WTC11 (cell line): ENCODE measurements at regions not wholly inside any gene's neighbourhood (a gene's known extent, or its start where the extent isn't known, plus 50 kb on each side); places are given as distances from the start of the nearest gene placed in this dataset.

Experiments
- ATAC-seq: fragments of 200-7000 bp; cut with Tn5 transposase; 2 replicates; pipeline ENCODE4 v1.10.0; 2021; ENCODE audit warnings: mild to moderate bottlenecking, moderate library complexity
- CTCF ChIA-PET: fragments of 300-600 bp; sonication (Branson Sonifier 250); formaldehyde crosslinking; loops from one replicate; lab custom pipeline; 2021; ENCODE audit warnings: antibody characterized with exemption; lab: Charles Lee
- POLR2A ChIA-PET: fragments of 350-600 bp; sonication (Branson Sonifier 250); formaldehyde crosslinking; loops from one replicate; lab custom pipeline; 2021; ENCODE audit warnings: antibody characterized with exemption; lab: Charles Lee
- DNase-seq: peaks from one replicate; pipeline ENCODE4 v3.0.0; 2021; ENCODE audit warnings: low spot score
- H3K27ac Mint-ChIP-seq: 2 replicates; pipeline ENCODE4 v1.8.0; 2021; ENCODE audit warnings: mixed read lengths
- H3K27me3 Mint-ChIP-seq: 2 replicates; pipeline ENCODE4 v1.8.0; 2021; ENCODE audit warnings: low read depth, mild to moderate bottlenecking, moderate library complexity, mixed read lengths
- H3K36me3 Mint-ChIP-seq: 2 replicates; pipeline ENCODE4 v1.8.0; 2021; ENCODE audit warnings: mixed read lengths
- H3K4me1 Mint-ChIP-seq: 2 replicates; pipeline ENCODE4 v1.8.0; 2022; ENCODE audit warnings: mixed read lengths
- H3K4me3 Mint-ChIP-seq: 2 replicates; pipeline ENCODE4 v1.8.0; 2021; ENCODE audit warnings: mild to moderate bottlenecking, moderate library complexity, mixed read lengths
- H3K9me3 Mint-ChIP-seq: 2 replicates; pipeline ENCODE4 v1.8.0; 2021; ENCODE audit warnings: mixed read lengths
- ELF4 ChIP-seq: sonication (generic); formaldehyde crosslinking; IDR thresholded peaks from 2 replicates; pipeline ENCODE4 v1.8.1; 2022; ENCODE audit warnings: low read depth, mild to moderate bottlenecking, moderate library complexity, missing genetic modification reagents
- ETV6 ChIP-seq: sonication (generic); formaldehyde crosslinking; IDR thresholded peaks from 2 replicates; pipeline ENCODE4 v1.8.1; 2022; ENCODE audit warnings: mild to moderate bottlenecking, missing genetic modification reagents
- FOXJ3 ChIP-seq: sonication (generic); formaldehyde crosslinking; IDR thresholded peaks from 2 replicates; pipeline ENCODE4 v1.9.0; 2021; ENCODE audit warnings: missing genetic modification reagents, mild to moderate bottlenecking, borderline replicate concordance
- MXD4 ChIP-seq: fragments of 250-450 bp; sonication (Bioruptor Pico); IDR thresholded peaks from 2 replicates; pipeline ENCODE4 v1.8.0; 2021; ENCODE audit warnings: mild to moderate bottlenecking, moderate library complexity, borderline replicate concordance
- NFATC4 ChIP-seq: fragments of 250-450 bp; sonication (Bioruptor Pico); IDR thresholded peaks from 2 replicates; pipeline ENCODE4 v1.9.0; 2021; ENCODE audit warnings: mild to moderate bottlenecking
- NR3C1 ChIP-seq: sonication (generic); formaldehyde crosslinking; conservative IDR thresholded peaks from 2 replicates; pipeline ENCODE4 v1.8.1; 2023; ENCODE audit warnings: low read depth, mild to moderate bottlenecking, missing genetic modification reagents
- PRRX2 ChIP-seq: fragments of 250-450 bp; sonication (Bioruptor Pico); IDR thresholded peaks from 2 replicates; pipeline ENCODE4 v1.8.0; 2021; ENCODE audit warnings: mild to moderate bottlenecking
- SP1 ChIP-seq: sonication (generic); formaldehyde crosslinking; conservative IDR thresholded peaks from 2 replicates; pipeline ENCODE4 v1.8.1; 2022; ENCODE audit warnings: missing genetic modification reagents
- TEAD1 ChIP-seq: sonication (generic); formaldehyde crosslinking; IDR thresholded peaks from 2 replicates; pipeline ENCODE4 v1.8.0; 2022; ENCODE audit warnings: mild to moderate bottlenecking, missing genetic modification reagents
- ZBTB21 ChIP-seq: sonication (generic); formaldehyde crosslinking; IDR thresholded peaks from 2 replicates; pipeline ENCODE4 v1.8.1; 2023; ENCODE audit warnings: mild to moderate bottlenecking, missing genetic modification reagents, borderline replicate concordance
- ZNF121 ChIP-seq: sonication (generic); formaldehyde crosslinking; IDR thresholded peaks from 2 replicates; pipeline ENCODE4 v1.8.0; 2023; ENCODE audit warnings: missing genetic modification reagents
- ZNF138 ChIP-seq: sonication (generic); formaldehyde crosslinking; conservative IDR thresholded peaks from 2 replicates; pipeline ENCODE4 v1.8.1; 2022; ENCODE audit warnings: mild to moderate bottlenecking, moderate library complexity, missing genetic modification reagents
- ZNF232 ChIP-seq: sonication (generic); formaldehyde crosslinking; IDR thresholded peaks from 2 replicates; pipeline ENCODE4 v1.8.0; 2022; ENCODE audit warnings: mild to moderate bottlenecking, missing genetic modification reagents
- ZNF423 ChIP-seq: fragments of 250-450 bp; sonication (Bioruptor Pico); IDR thresholded peaks from 2 replicates; pipeline ENCODE4 v2.1.2; 2022; ENCODE audit warnings: mild to moderate bottlenecking, moderate library complexity
- TF ChIP-seq, protein P1 (sequence below): sonication (generic); formaldehyde crosslinking; IDR thresholded peaks from 2 replicates; pipeline ENCODE4 v1.8.0; 2022; ENCODE audit warnings: mild to moderate bottlenecking, missing genetic modification reagents
- TF ChIP-seq, protein P2 (sequence below): sonication (generic); formaldehyde crosslinking; IDR thresholded peaks from 2 replicates; pipeline ENCODE4 v1.8.0; 2023; ENCODE audit warnings: mild to moderate bottlenecking, missing genetic modification reagents
- TF ChIP-seq, protein P3 (sequence below): fragments of 250-450 bp; sonication (Bioruptor Pico); IDR thresholded peaks from 2 replicates; pipeline ENCODE4 v1.9.0; 2021; ENCODE audit warnings: mild to moderate bottlenecking
- TF ChIP-seq, protein P4 (sequence below): fragments of 250-450 bp; sonication (Bioruptor Pico); IDR thresholded peaks from 2 replicates; pipeline ENCODE4 v1.9.0; 2021; ENCODE audit warnings: mild to moderate bottlenecking
- TF ChIP-seq, protein P5 (sequence below): sonication (generic); formaldehyde crosslinking; IDR thresholded peaks from 2 replicates; pipeline ENCODE4 v1.8.1; 2022; ENCODE audit warnings: missing genetic modification reagents, borderline replicate concordance

DNA sequence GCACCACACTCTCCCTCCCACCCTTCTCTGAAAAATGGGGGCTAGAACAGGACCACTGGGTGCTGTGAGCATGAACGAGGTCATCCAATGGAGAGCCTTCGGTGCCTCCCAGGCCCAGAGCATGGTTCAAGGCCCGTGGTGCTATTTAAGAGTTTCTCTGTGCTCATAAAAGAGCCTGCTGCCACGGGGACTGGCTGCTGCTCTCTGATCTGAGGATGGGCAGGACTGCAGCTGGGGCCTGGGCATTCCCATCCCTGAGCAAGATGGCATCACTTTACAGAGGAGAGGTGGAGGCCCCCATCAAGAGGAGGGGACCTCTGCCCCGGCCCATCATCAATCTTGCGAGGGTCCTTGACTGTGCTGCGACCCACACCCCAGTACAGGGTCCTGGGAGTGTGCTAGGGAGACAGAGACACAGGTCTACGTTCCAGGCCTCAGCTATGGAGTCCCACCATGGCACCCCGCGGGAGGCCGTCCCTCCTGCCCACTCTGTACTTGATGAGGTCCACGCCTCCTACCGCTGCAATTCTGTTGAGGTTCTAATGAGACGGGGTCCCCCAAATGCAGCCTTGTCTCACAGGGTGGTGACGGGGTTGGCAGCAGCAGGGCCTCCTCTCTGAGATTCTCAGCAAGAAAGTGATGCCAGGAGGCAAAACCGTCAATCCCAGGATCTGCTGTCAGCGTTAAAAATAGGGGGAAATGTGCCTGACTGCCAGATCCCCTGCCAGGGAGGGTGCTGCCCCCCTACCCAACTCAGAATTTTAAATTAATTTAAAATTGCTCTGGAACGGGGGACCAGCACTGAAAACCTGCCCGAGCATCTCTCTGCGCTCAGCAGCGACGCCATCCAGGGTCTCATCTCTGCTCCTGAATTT is 405.4 kb downstream of the SHANK2 start:
- H3K36me3 Mint-ChIP-seq: no peaks in the 10 kb centered on the region
- peaks cover 4% of the 10 kb centered on the region for H3K4me1 Mint-ChIP-seq
- no peak overlapping the region for H3K4me3 Mint-ChIP-seq
- no peak overlapping the region for H3K27ac Mint-ChIP-seq
- POLR2A ChIA-PET: no interaction called here
- no peak for TF ChIP-seq ELF4
- no peak for TF ChIP-seq NFATC4 (CRISPR knock-in tag)
- TF ChIP-seq MXD4 (CRISPR knock-in tag): no peak
- TF ChIP-seq, protein P1, sequence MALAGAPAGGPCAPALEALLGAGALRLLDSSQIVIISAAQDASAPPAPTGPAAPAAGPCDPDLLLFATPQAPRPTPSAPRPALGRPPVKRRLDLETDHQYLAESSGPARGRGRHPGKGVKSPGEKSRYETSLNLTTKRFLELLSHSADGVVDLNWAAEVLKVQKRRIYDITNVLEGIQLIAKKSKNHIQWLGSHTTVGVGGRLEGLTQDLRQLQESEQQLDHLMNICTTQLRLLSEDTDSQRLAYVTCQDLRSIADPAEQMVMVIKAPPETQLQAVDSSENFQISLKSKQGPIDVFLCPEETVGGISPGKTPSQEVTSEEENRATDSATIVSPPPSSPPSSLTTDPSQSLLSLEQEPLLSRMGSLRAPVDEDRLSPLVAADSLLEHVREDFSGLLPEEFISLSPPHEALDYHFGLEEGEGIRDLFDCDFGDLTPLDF (CRISPR knock-in tag): no peak
- no peak for TF ChIP-seq ZNF423
- no peak for TF ChIP-seq ZNF232 (CRISPR knock-in tag)
- no peak for TF ChIP-seq ZBTB21 (CRISPR knock-in tag)
- TF ChIP-seq FOXJ3: no peak
- TF ChIP-seq, protein P2, sequence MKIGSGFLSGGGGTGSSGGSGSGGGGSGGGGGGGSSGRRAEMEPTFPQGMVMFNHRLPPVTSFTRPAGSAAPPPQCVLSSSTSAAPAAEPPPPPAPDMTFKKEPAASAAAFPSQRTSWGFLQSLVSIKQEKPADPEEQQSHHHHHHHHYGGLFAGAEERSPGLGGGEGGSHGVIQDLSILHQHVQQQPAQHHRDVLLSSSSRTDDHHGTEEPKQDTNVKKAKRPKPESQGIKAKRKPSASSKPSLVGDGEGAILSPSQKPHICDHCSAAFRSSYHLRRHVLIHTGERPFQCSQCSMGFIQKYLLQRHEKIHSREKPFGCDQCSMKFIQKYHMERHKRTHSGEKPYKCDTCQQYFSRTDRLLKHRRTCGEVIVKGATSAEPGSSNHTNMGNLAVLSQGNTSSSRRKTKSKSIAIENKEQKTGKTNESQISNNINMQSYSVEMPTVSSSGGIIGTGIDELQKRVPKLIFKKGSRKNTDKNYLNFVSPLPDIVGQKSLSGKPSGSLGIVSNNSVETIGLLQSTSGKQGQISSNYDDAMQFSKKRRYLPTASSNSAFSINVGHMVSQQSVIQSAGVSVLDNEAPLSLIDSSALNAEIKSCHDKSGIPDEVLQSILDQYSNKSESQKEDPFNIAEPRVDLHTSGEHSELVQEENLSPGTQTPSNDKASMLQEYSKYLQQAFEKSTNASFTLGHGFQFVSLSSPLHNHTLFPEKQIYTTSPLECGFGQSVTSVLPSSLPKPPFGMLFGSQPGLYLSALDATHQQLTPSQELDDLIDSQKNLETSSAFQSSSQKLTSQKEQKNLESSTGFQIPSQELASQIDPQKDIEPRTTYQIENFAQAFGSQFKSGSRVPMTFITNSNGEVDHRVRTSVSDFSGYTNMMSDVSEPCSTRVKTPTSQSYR (CRISPR knock-in tag): no peak
- TF ChIP-seq SP1 (CRISPR knock-in tag): no peak
- TF ChIP-seq, protein P3, sequence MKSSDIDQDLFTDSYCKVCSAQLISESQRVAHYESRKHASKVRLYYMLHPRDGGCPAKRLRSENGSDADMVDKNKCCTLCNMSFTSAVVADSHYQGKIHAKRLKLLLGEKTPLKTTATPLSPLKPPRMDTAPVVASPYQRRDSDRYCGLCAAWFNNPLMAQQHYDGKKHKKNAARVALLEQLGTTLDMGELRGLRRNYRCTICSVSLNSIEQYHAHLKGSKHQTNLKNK (CRISPR knock-in tag): no peak
- no peak for TF ChIP-seq ETV6 (CRISPR knock-in tag)
- TF ChIP-seq, protein P4, sequence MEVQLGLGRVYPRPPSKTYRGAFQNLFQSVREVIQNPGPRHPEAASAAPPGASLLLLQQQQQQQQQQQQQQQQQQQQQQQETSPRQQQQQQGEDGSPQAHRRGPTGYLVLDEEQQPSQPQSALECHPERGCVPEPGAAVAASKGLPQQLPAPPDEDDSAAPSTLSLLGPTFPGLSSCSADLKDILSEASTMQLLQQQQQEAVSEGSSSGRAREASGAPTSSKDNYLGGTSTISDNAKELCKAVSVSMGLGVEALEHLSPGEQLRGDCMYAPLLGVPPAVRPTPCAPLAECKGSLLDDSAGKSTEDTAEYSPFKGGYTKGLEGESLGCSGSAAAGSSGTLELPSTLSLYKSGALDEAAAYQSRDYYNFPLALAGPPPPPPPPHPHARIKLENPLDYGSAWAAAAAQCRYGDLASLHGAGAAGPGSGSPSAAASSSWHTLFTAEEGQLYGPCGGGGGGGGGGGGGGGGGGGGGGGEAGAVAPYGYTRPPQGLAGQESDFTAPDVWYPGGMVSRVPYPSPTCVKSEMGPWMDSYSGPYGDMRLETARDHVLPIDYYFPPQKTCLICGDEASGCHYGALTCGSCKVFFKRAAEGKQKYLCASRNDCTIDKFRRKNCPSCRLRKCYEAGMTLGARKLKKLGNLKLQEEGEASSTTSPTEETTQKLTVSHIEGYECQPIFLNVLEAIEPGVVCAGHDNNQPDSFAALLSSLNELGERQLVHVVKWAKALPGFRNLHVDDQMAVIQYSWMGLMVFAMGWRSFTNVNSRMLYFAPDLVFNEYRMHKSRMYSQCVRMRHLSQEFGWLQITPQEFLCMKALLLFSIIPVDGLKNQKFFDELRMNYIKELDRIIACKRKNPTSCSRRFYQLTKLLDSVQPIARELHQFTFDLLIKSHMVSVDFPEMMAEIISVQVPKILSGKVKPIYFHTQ (CRISPR knock-in tag): no peak
- TF ChIP-seq TEAD1: no peak
- no peak for TF ChIP-seq PRRX2 (CRISPR knock-in tag)
- TF ChIP-seq ZNF121 (CRISPR knock-in tag): no peak
- TF ChIP-seq NR3C1 (CRISPR knock-in tag): no peak
- TF ChIP-seq, protein P5, sequence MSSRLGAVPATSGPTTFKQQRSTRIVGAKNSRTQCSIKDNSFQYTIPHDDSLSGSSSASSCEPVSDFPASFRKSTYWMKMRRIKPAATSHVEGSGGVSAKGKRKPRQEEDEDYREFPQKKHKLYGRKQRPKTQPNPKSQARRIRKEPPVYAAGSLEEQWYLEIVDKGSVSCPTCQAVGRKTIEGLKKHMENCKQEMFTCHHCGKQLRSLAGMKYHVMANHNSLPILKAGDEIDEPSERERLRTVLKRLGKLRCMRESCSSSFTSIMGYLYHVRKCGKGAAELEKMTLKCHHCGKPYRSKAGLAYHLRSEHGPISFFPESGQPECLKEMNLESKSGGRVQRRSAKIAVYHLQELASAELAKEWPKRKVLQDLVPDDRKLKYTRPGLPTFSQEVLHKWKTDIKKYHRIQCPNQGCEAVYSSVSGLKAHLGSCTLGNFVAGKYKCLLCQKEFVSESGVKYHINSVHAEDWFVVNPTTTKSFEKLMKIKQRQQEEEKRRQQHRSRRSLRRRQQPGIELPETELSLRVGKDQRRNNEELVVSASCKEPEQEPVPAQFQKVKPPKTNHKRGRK (CRISPR knock-in tag): no peak
- TF ChIP-seq ZNF138 (CRISPR knock-in tag): no peak
- TF ChIP-seq, all 79 proteins: peak for 0
- Mint-ChIP-seq H3K9me3 (no peaks in the 10 kb centered on the region), H3K27me3 (no peaks in the 10 kb centered on the region; the same call in 1 of the 2 replicates)
- CTCF ChIA-PET: no interaction called here
- DNase-seq: no peak
- no peak for ATAC-seq
